GM13976 (cell line): ENCODE measurements at regions not wholly inside any gene's neighbourhood (a gene's known extent, or its start where the extent isn't known, plus 50 kb on each side); places are given as distances from the start of the nearest gene placed in this dataset.

ENCODE experiments used
- DNase-seq: peaks from one replicate; pipeline ENCODE4 v3.0.0; 2012; ENCODE audit warnings: low spot score
- in situ Hi-C: fragments of 300-500 bp; cut with MboI; formaldehyde crosslinking; loops from one replicate; pipeline ENCODE4 v1.12.0; 2022; ENCODE audit warnings: low sequenced_read_pairs, mixed read lengths, inconsistent platforms; ENCODE audit not compliant: unreplicated experiment
- TF ChIP-seq, protein P1 (sequence below): IDR thresholded peaks from 2 replicates; pipeline ENCODE4 v1.5.1; 2012; ENCODE audit warnings: borderline replicate concordance, mild to moderate bottlenecking; ENCODE audit not compliant: insufficient read depth; ENCODE audit errors: extremely low read depth, missing control alignments, control extremely low read depth

DNA sequence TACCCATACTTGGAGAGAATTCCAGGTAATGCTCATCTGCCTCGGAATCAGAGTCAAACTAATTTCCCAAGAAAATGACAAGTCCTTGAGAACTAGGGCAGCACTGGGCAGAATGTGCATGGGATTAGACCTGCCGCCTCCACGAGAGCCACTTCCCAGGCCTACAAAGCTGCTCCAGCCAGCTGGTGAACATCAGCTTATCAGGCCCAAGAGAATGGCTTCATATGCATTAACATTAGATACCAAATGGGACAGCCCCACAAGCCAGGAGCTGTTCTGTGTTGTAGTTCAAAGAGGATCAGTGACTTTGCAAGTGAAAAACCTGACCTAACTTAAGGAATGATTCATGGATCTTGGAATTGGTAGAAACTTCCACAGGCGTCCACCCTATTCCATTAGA lies 203.3 kb downstream of the CYLD start:
- DNase-seq = no peak
- TF ChIP-seq, protein P1, sequence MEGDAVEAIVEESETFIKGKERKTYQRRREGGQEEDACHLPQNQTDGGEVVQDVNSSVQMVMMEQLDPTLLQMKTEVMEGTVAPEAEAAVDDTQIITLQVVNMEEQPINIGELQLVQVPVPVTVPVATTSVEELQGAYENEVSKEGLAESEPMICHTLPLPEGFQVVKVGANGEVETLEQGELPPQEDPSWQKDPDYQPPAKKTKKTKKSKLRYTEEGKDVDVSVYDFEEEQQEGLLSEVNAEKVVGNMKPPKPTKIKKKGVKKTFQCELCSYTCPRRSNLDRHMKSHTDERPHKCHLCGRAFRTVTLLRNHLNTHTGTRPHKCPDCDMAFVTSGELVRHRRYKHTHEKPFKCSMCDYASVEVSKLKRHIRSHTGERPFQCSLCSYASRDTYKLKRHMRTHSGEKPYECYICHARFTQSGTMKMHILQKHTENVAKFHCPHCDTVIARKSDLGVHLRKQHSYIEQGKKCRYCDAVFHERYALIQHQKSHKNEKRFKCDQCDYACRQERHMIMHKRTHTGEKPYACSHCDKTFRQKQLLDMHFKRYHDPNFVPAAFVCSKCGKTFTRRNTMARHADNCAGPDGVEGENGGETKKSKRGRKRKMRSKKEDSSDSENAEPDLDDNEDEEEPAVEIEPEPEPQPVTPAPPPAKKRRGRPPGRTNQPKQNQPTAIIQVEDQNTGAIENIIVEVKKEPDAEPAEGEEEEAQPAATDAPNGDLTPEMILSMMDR = no peak
- in situ Hi-C loops = no loop called here

DNA sequence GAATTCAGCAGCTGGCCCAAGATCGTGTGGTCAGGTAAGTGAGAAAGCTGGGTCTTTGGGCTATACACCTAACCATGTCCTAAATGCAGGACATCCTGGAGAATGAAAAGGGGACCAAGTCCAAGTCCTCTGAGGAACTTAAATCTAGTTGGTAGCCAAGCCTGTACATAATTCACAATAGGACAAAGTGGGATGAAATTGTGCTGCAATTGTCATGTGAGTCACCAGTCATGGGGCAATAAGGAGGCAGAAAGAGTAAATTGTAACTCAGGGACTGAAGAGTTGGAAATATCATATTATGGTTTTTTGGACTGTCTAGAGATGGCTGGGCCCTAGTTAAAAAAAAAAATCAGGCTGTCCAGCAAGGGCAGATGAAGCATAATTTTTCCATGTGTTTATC lies 202.6 kb downstream of the CYLD start:
- in situ Hi-C loops = no loop called here
- TF ChIP-seq, protein P1 = no peak
- no peak for DNase-seq

DNA sequence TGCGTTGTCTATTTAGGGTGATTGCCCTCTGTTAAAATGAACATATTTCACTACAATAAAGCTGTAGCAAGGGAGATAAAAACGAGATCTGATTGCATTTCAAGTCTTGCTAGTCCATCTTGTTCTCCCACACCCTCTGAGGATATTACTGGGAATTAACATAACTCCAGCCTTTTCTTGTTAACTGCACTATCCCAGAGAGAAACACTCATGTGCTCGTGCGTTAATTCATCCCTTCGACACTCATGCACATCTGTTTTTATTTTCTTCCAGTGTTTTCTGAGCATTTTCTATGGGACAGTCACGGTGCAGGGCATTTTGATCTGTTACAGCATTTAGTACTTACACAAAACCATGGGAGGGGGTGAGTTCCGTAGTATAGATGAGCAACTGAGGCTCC lies 202.1 kb downstream of the CYLD start:
- in situ Hi-C loops = no loop called here
- DNase-seq = no peak
- TF ChIP-seq, protein P1 = no peak

DNA sequence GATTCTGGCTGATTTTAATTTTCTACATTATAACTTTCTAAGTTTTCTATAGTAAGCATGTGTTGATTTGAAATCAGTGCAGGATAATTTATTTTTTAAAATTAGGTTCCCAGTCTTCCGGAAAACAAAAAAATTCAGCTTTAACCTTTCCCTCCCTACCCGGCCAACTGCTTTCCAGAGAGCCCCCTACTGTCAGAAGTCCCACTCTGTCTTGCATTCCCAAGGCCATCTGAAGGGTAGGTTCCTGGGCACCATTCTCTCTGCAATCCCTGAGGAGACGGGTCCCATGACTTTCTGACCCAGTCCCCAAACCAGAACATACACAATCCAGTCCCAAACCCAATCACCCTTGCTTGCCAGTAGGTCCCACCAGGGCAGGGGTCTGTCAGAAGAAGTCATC lies 200.3 kb downstream of the CYLD start:
- in situ Hi-C loops = no loop called here
- no peak for DNase-seq

DNA sequence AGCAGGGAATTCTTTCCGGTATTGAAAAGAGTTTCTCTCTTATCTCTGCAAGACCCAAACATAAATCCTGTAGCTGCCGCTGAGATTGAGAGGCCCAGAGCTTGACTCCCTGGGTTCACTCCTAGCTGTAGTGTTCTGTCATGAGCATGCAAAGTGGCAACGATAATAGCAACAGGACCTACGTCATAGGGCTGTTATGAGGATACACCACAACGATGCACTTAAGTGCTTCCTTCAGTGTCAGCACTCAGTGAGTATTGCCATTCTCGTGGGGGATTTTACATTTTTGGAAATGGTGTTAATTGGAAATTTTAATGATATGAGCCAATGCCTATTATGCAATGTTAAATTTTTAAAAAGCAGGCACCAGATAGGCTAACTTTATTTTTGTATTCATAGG lies 199.8 kb downstream of the CYLD start:
- in situ Hi-C loops = no loop called here
- DNase-seq = no peak
- TF ChIP-seq, protein P1 = no peak

More for the DNA sequence above, 200.3 kb downstream of the CYLD start:
- TF ChIP-seq, protein P1 = no peak

DNA sequence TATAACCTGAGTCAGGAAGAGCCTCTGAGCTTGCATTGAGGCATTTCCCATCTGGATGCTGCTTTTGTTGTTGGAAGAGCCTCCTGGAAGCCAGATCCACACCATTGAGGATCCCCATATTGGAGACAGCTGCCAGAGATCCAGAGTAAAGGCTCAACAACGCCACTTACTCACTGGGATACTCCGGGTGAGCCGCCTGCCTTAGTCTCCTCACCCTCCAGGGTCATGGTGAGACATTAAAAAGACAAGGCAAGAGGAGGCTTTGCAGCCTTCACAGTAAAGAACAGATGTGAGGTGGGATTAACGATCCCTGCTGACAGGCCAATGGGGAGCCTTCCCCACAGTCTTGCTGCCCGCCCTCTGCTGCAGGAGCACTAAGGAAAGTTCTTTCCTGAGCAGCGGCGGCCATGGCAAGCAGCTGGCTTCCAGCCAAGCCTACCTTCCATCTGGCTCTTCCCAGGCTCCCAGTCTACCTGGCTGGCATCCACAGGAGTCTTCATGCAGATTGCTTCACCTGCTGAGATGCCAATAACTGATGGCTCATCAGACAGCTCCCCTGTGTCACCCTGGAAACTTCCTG lies 198.5 kb downstream of the CYLD start:
- in situ Hi-C loops = no loop called here
- DNase-seq = no peak
- TF ChIP-seq, protein P1 = no peak
